Activated CD8-positive, alpha-beta memory T cell treated with anti-CD3 and anti-CD28 coated beads for 24 hours (primary cell): ENCODE measurements at regions not wholly inside any gene's neighbourhood (a gene's known extent, or its start where the extent isn't known, plus 50 kb on each side); places are given as distances from the start of the nearest gene placed in this dataset.
"Not testable (repeated sequence)": the region's sequence is repeated elsewhere in the genome, so short reads cannot be mapped to it uniquely, and the experiment has no call there.

Experiments used
- DNase-seq: peaks from one replicate; pipeline ENCODE4 v3.0.0-alpha.2; 2020

DNA sequence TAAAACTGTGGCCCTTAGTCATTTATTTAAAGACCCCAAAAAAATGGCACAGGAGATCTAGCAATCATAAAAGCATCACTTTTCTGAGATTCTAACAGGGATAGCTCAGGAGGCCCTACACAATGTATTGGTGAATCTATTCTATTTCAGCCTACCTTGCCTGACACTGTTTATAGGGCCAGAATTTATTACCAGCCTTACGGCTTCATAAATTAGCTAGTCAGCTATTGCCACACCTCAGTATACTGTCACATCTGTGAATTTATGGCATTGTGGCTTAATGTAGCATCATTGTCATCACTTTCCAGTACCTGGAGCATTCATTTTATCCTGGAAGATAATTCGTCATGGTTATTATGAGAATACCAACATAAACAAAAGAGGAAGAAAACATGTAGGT, 121.2 kb upstream of the ERG start:
- DNase-seq = no peak

DNA sequence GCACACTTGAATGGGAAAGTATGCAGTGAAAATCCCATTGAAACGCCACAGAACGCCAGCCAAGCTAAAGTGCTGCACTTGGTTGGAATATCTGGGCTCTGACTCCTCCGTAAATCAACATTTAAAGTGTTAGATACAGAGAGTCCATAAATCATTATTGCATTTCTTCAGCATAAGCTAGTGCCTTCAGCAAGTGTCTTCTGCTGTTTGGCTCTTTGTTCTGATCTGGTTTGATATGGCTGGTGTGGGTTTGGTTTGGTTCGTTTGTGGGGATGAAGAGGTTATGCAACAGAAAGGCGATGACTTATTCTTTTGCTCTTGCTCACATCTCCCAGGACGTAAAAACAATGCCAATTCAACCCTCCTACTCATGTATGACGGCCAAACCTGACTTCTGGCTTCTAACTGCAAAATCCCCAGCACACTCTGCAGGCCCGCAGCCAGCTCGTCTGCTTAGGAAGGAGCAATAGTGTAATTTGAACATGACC, 121.8 kb upstream of the ERG start:
- no peak for DNase-seq

DNA sequence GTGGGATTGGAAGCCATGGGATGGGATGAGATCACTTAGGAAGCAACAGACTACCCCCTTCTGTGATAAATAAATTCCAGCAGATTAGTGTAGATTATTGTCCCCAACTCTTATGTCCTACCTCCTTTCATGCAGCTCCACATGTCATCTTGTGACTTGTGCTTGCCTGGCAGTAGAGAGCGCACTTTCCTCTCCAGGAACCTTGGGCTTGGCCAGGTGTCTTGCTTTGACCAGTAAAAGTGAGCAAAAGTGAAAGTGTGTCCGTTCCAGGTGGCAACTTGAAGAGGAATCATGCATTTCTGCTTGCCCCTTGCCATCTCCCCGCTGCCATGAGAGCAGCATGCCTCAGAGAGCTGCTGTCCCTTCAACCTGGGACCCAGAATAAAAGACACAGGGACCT, 122.9 kb upstream of the ERG start:
- no peak for DNase-seq

DNA sequence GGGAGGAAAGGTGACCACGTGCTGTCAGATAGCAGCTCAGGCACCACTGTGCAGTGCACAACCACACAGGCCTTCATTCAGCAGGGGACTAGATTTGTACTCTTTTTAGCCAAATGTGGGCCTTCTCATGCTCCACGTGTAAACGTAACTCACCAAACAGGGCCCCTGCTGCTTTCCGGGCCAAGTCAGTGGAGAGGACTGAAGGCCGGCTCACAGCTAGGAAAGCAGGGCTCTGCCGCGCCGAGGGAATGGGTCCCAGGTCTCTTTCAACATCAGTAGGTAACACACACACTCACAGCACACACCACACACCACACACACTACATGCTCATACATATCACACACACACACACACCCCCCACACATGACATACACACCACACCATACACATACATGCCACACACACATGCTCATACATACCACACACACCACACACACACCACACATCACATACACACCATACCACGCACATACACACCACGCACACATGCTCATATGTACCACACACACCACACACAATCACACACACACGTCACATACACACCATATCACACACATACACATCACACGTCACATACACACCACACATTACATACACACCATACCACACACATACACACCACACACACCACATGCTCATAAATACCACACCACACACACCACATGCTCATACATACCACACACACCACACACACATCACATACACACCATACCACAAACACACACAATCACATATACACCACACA, 124.0 kb upstream of the ERG start:
- DNase-seq = no peak

DNA sequence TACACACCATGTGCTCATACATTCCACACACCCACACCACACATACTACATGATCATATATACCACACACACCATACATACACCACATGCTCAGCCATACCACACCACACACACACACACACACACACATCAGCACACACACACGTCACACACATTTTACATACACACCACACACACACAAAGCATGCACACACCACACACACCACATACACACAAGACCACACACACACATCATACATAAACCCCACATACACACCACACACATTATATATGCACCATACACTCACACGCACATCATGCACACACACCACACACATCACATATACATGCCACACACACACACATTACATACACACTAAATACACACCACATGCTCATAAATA, 124.5 kb upstream of the ERG start:
- no peak for DNase-seq

DNA sequence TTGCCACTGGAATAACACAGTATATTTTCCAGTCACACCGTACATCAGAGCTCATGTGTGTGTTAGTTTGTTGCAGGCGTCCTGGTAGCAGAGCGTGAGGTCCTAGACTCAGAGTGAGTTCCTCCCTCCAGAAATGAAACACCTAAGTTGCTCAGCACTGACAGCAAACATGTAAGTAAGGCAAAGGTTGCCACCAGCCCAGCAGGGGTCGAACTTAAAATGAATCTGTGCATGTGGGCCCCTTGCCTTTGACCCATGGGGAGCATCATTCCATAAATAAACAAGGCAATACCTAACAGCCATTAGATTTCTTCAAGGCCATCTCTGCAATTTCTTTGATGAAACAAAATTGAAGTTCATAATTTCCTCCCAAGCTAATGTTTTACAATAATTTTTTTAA, 125.3 kb upstream of the ERG start:
- DNase-seq = no peak

DNA sequence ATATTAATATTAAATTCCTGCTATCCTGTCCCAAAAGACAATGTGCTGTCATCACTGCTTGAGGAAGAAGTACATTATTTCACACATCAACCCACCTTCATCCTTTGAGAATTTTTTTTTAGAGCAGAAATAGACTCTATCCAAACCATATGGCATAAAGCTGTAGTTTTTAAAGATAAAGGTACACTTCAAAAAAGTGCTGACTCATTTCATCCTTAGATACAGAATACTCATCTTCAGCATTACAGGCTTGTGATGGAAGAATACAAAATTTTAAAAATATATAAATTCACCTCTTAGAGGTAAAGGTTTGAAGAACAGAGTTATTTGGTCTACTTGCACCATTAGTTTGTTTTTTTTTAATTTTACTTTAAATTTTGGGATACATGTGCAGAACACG, 126.7 kb upstream of the ERG start:
- no peak for DNase-seq

DNA sequence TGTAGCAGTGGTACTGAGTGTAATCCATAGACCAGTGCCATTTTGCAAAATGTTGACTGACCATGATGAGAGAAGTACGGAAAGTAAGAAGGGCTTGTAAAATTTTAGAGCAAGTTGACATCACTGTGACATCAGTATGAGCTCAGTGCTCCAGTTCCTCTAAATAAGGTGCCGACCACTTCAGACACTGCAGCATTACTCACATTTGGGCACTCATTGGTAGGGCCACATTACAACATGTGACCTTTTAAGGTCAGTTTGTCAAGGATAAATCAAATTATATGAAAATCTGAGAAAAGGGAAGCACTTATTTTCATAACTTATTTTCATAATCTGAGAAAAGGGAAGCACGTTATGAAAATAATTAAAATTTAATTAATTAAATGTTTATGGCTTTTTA, 128.0 kb upstream of the ERG start:
- DNase-seq = no peak

DNA sequence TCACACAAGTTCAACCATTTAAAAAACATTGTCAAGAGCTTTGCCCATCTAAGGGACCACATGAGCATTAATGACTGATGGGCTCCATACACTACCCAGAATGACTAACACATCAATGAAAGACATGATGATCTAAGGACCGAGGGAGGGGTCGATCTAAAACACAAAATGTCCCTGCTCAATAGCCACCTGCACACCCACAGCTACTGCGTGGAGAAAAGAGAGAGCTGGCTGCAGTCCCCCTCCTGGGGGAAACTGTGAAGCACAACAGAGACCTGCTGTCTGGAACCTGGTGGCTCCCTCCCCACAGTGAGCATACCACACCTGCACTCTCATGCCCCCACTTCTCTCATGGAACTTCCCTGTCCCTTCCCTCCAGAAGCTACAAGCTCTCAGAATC, 130.1 kb upstream of the ERG start:
- DNase-seq = no peak

DNA sequence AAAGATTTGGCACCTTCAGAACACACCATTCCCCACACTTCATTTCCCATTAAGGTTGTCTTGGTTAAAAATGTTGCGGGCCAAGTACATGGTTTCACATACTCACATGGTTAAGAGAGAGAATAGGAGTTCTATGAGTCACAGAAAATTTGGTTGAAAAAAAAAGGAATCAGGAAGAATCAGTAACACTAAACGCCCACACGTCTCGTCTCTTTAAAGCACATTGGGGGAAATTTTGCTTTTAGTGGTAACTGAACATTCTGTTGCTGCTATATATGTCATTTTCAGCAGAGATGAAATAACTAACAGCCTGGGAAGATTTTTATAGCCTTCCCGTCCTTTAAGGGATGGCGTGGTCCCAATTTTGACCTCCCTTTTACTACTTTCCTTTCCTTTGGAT, 132.9 kb upstream of the ERG start:
- DNase-seq = no peak

DNA sequence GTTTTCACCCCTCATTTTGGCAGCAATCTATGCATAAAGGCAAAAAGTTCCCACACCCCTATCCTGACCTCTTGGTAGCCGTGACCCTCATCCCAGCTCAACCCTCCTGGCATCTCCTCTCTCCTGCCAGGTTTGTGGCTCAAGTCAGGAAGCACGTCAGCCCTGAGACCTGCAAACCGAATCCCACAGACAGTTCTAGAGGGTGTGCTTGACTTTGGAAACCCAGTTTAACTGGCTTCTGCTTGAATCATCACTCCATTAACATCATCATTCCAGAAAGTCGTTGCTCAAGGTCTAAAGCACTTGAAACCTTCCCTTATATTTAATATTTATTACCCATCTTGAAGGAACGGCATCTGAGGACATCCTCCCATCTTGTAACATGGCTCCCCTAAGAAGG, 133.4 kb upstream of the ERG start:
- no peak for DNase-seq

DNA sequence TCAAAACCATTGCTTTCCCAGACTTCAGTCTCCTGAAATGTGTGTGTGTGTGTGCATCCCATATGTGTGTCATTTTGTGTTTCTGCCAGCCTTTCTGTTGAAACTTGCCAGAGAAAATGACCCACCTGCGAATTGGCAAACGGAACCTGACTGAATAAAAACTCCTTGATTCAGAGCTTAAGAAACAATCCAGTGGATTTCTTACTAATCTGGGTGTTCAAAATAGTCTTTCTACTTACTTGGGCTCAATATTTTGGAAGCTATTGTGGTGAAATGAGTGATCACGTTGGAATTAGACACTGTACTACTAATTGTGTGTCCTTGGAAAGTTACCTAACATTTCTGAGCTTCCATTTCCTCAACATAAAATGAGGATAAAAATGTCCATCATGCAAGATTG, 138.9 kb upstream of the ERG start:
- no peak for DNase-seq

DNA sequence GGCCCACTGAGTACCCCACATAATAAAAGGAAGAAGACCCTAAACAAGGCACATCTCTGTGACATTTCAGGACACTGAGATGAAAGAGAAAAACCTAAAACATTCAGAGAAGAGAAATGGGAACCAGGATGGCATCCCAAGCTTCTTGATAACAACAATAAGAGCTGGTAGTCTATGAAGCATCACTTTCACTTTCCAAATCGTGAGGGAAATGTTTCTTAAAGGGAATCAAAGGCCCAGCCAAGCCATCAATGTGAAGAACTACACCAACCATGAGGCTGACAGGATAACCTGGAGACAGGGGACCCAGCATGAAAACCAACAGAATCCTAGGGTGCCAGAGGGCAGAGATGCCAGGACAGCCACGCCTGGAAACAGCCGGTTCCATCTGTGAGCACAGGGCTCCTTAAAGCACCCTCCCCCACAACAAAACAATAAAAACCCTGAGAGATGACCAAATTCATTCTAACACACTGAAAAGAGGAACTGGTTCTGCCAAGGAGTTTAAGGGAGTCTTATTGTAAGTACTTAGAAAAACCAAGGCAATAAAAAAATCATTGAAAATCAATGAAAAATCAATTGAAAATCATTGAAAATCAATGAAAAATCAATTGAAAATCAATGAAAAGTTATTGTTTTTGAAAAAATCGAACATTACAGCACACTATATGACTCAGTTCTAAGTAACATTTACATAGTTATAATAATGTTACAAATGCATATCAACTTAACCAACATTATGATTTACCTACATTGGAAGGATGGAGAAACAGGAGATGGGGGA, 141.5 kb upstream of the ERG start:
- DNase-seq = no peak

DNA sequence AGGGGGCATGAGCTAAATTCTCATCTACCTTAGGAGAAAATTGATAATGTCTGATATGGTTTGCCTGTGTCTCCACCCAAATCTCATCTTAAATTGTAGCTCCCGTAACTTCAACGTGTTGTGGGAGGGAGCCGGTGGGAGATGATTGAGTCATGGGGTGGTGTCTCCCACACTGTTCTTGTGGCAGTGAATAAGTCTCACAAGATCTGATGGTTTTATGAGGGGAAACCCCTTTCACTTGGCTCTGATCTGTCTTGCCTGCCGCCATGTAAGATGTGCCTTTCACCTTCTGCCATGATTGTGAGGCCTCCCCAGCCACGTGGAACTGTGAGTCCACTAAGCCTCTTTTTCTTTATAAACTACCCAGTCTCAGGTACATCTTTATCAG, 142.1 kb upstream of the ERG start:
- not testable (repeated sequence) for DNase-seq

DNA sequence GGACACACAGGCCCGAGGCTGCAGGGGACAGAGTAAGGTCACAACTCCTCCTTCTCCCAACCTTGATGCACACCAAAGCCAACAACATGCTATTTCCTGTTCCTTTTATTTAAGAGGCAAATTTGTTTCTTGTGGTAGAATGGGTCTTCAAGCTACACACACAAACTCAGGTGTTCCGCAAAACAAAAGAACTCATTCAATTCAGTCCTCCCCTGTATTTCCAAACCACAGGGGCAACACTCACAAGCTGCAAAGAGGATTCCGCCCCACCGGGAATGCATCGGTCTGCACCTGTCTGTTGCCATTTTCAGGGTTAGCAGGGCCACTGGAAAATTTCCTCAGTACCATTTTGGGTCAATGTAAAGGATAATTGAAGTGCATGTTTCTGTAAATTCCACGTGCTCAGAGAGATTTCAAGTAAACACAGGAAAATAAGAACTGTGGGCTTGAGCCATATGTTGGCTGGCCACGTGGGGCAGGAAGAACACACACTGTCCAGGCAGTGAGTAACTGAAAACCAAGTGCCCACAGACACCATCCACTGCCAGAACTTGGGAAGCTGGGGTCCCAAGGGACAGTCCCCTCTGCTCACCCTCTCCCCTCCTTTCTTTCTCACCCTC, 145.2 kb upstream of the ERG start:
- no peak for DNase-seq

DNA sequence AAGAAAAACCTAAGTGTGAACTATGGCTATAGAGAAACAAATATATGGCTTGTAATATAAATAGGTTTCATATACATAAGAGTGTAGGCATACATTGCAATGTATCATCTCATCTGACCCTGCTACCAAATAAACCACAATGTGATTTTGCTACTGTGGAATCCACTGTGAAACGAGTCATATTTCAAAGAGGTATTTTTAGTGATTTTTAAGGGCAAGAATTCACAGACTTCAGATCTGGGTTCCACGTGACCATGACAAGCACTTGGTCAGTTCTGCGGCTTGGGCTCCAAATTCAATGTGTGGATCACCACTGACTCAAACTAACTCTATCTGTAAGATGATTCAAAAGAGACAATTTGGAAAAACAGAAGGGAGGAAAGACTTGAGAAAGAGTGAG, 147.0 kb upstream of the ERG start:
- DNase-seq = no peak

DNA sequence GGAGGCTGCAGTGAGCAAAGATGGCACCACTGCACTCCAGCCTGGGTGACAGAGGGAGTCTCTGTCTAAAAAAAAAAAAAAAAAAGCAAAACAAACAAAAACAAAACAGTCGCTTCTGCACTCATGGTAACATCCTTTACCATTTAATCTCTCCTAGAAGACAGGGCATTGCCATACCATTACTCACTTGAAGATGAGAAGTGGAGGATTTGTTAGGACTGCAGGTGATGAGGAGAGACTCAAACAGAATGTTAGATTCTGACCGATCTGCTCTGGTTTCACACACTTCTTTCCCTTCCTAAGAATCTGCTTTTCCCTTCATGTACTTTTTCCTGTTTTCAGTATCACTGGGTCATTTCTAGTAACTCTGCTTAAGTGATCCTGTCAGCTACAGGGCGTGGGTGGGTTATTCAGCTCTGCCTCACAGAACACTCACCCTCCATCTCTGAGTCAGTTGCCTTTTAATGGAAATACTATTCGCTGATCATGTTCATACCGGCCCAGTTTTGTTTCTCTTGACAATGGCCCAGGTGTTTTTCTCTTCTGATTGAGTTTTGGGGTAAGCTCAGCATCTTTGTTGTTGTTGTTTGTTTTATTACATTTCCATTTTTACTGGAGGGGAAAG, 148.0 kb upstream of the ERG start:
- DNase-seq = no peak

DNA sequence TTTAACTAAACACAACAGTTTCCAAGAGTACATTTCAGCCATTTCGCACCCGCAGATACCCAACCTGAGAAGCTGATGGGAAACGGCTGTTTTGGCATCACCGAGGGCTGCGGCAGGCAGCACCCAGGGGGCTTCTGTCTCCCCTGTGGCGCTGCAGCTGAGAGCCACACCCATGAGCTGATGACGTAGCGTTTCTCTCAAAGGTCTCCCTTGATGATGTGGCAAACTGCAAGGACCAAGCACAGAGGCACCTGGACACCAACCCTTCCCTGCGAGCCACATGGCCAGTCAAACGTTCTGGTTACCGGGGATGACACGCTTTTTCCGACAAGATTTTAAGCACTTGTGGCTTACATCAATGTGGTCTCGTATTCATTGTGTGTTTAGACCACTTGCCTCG, 150.8 kb upstream of the ERG start:
- DNase-seq = no peak

DNA sequence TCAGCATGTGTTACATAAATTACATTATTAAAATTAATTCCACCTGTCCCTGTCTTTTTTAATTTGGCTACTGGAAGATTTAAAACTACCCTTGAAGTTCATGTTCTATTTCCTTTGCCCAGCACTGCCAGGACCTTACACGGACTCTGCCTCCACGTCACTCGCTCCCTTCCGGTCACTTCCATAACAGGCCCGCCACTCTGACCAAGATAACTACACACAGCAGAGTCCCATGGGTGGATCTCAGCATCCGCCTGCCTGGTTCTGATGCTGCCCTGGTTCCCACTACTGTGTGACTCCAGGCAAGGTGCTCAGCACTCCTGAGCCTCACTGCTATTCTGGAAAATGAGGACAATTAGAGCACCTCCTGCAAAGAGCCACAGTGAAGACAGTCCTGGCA, 153.3 kb upstream of the ERG start:
- DNase-seq = no peak

DNA sequence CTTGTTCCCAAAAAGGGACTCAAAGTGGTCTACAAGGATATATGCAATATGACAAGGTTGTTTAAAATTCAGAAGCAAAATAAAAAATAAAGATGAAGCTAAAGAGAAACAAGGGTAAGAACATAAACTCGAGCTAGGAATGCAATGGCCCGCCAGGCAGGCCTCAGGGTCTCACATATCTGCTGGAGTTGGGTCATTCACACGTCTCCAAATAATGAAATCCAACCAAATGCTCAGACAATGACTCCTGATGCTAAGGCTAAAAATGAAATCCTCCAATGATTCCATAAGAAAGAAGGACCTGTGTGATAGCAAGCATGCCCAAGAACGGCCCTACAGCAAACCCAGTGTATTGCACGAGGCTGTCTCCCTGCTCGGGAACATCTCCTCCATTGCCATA, 153.3 kb upstream of the ETS2 start:
- DNase-seq = no peak

DNA sequence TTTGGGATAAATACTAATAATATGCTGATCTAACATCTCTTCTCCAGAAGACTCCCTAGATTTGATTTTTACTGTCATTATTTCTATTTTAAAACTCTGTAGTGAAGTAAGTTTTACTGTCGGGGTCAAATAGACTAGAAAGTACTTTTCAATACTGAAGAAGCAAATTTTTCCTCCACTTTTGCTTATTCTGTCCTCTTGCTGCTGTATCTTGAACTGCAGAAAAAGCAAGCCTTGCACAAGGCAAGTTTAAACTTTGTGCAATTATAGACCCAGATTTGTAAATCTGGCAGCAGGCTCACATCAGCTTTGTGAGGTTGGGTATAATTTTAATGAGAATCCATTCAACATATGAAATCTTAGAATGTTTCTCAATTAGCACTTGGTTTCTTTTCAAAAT, 151.1 kb upstream of the ETS2 start:
- no peak for DNase-seq

DNA sequence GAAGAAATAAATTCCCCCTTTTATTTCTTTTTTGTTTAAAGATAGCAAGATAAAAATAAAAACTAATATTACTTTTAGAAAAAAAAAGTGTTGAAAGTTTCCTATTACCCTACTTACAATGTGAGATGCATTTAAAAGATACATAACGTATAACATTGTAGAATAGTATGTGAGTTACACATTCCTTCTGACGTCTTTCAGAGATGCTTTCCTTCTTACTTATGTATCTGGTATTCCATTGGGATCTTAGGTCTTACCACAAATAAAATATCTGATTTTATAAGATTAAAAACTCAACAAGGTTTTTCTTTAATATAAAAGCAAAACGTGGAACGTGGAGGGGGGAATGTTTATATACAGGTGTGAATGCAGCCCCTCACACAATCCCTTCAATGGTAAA, 147.2 kb upstream of the ETS2 start:
- no peak for DNase-seq

DNA sequence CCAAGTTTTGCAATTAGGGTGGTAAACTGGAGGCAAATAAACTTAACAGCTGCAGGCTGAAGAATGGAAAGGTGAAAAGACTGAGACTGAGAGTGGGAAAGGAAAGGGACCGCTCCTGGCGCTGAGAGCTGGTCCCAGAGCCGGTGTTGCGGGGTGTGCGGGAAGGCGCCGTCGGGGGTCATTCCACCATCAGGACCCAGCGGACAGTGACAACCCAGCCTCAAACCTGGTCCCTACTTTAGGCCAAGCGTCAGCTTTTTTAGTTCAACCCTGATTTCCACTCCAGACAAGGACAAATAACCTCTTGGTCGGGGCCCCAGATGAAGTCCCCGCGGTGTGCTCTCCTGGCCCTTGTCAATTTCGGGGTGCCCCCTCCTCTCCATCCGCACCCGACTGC, 145.8 kb upstream of the ETS2 start:
- no peak for DNase-seq
